ENCODE measurements at regions not wholly inside any gene's neighbourhood (a gene's known extent, or its start where the extent isn't known, plus 50 kb on each side); places are given as distances from the start of the nearest gene placed in this dataset.
"Not testable (repeated sequence)": the region's sequence is repeated elsewhere in the genome, so short reads cannot be mapped to it uniquely, and the experiment has no call there.

- no peak for DNase-seq
Observed at GRCh38 chr12:131364903-131365820, 345.7 kb upstream of the SFSWAP start.

GRCh38 chr12:131365821-131366260, 345.0 kb upstream of the SFSWAP start:
- DNase-seq, result no peak

GRCh38 chr12:131366261-131366871, 344.5 kb upstream of the SFSWAP start:
- no peak for DNase-seq

- DNase-seq, result not testable (repeated sequence)
Observed at GRCh38 chr12:131367067-131367982, 343.6 kb upstream of the SFSWAP start.

- no peak for DNase-seq
Observed at GRCh38 chr12:131367983-131368667, 342.8 kb upstream of the SFSWAP start.

GRCh38 chr12:131368668-131369071, 342.2 kb upstream of the SFSWAP start:
- DNase-seq, result no peak

GRCh38 chr12:131369094-131369845, 341.6 kb upstream of the SFSWAP start:
- DNase-seq, result no peak

GRCh38 chr12:131370321-131370720, 340.6 kb upstream of the SFSWAP start:
- no peak for DNase-seq

GRCh38 chr12:131370791-131371347, 340.0 kb upstream of the SFSWAP start:
- no peak for DNase-seq

- DNase-seq, result no peak
Observed at GRCh38 chr12:131371401-131372170, 339.3 kb upstream of the SFSWAP start.

GRCh38 chr12:131372171-131372475, 338.8 kb upstream of the SFSWAP start:
- no peak for DNase-seq

GRCh38 chr12:131372706-131373195, 338.1 kb upstream of the SFSWAP start:
- no peak for DNase-seq

- DNase-seq, result no peak
Observed at GRCh38 chr12:131375261-131375971, 335.5 kb upstream of the SFSWAP start.

GRCh38 chr12:131375972-131376345, 334.9 kb upstream of the SFSWAP start:
- DNase-seq, result no peak

GRCh38 chr12:131378176-131378842, 332.6 kb upstream of the SFSWAP start:
- no peak for DNase-seq

GRCh38 chr12:131378861-131379665, 331.8 kb upstream of the SFSWAP start:
- DNase-seq, result no peak

- no peak for DNase-seq
Observed at GRCh38 chr12:131379738-131380137, 331.2 kb upstream of the SFSWAP start.

GRCh38 chr12:131380220-131380964, 330.5 kb upstream of the SFSWAP start:
- no peak for DNase-seq

Measured in COR-L47 (cell line).